Spleen (tissue), 3 donors: ENCODE measurements at regions not wholly inside any gene's neighbourhood (a gene's known extent, or its start where the extent isn't known, plus 50 kb on each side); places are given as distances from the start of the nearest gene placed in this dataset.

Source experiments
- POLR2A ChIP-seq, 3 donors: fragments of 450-650 bp; IDR thresholded peaks; one replicate each; pipeline ENCODE4 v1.5.1; 2017; ENCODE audit warnings: antibody characterized with exemption in 3 of 3, mild to moderate bottlenecking in 1 of 3
- POLR2AphosphoS5 ChIP-seq, 3 donors: sonication (generic); formaldehyde crosslinking; IDR thresholded peaks; one replicate each; pipeline ENCODE4 v1.5.1; 2017; ENCODE audit warnings: antibody characterized with exemption in 3 of 3

- TF ChIP-seq POLR2AphosphoS5 (IDR thresholded peaks at IDR 0.05) (no peak), POLR2A (IDR thresholded peaks at IDR 0.05) (no peak)
Observed at GRCh38 chr13:44146138-44146537, 227.5 kb upstream of the SERP2 start.
